GM21381 (cell line): ENCODE measurements at regions not wholly inside any gene's neighbourhood (a gene's known extent, or its start where the extent isn't known, plus 50 kb on each side); places are given as distances from the start of the nearest gene placed in this dataset.
"Not testable (repeated sequence)": the region's sequence is repeated elsewhere in the genome, so short reads cannot be mapped to it uniquely, and the experiment has no call there.

ENCODE experiments used
- ATAC-seq: cut with Tn5 transposase; IDR thresholded peaks from one replicate; pipeline ENCODE4 v1.9.1; 2021; ENCODE audit warnings: mild to moderate bottlenecking, moderate library complexity; ENCODE audit not compliant: unreplicated experiment

DNA sequence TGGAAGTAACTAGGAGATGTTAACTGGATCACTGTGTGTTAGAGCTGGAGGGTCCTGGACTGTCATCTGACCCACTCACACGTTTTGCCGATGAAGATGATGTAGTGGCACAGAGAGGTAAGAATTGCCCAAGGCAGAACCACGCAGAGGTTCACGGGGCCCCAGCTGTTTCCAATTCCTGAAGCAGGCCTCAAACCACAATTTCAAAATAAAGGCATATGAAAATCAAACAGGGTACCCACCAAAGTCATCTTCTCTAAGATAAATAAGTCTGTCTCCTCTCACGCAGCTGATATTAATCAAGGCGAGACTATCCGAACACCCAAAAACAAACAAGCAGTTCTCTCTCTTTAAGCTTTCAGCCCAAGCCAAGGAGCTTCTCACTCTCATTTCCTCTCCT lies 113.3 kb upstream of the JCAD start:
- ATAC-seq = no peak

DNA sequence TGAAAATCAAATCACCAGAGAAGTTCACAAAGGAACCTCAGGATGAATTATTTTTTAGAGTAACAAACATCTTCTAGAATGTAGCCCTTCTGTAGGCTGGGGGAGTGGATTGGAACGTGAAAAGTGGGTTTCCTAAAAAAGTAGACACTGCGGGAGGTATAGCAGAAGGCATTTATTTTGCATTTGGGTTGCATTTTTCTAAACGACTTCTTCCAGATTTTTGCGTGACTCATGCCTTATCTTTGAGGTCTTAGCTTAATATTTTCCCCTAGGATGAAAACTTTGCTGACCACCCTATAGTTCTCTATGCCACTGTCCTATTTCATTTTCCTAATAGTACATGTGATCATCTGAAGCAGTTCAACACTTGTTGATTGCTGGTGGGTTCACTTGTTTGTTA lies 112.7 kb upstream of the JCAD start:
- ATAC-seq = no peak

DNA sequence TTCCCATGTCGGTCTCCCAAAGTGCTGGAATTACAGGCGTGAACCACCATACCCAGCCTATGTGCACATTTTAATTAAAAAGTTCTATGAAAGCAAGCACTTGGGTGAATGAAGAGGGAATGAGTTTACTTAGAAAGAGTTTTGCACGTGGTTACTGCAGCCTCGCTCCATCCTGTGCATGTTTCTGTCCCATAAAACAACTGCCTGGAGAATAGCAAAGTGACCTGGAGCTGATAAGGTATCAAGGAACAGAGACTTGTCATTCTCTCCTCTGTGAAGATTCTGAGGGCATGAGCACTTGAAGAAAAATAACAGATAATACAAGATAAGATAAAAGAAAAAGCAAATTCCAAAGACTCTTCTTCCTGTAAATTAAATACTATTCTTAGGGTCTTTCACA lies 112.2 kb upstream of the JCAD start:
- no peak for ATAC-seq

DNA sequence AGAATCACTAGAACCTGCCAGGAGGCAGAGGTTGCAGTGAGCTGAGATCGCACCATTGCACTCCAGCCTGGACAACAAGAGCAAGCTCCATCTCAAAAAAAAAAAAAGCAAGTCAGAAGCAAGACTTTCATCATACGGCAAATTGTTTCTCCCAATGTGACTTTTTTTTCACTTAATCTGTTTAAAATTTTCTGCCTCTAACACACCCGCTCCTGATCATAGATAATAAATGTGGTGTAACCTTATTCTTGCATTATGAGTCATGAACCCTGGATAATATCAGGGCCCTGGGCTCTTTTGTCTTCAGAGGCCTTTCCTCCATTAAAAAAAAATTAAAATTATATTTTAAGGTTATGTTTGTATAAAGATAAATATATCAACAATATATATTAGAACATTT lies 111.4 kb upstream of the JCAD start:
- ATAC-seq = no peak

DNA sequence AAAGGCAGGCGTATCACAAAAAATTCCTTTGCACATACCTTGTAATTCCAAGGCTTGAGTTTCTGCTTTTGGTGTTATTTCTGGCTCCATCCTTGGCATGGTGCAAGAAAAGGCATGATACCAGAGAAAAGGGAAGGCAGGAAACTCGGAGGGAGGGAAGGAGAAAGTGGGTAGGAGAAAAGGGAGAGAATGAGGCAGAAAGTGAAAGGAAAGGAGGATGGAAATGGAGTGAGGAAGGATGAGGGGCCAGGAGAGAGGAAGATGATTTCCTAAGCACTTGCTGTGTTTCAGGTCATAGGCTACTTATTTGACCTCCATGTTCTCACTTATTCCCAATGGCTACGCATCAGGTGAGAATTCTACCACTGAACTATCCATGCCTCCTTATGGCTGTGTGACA lies 110.8 kb upstream of the JCAD start:
- no peak for ATAC-seq

DNA sequence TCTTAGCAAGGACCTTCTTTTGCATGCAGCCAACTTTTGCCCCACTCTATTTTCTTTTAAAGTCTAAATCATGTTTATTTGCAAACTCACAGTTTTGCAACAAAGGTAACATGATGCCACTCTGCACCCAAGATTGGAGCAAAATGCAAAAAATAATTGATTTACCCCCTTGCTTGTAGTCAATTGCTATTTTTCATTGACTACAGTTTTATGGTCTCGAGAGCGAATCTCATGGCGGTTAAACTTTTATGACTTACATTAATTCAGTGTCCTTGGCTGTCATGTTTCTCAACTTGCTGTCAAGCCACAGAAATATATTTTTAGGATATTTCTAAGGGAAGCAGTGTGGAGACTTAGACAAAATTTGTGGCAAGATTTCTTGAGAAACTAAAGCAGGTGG lies 110.0 kb upstream of the JCAD start:
- no peak for ATAC-seq

DNA sequence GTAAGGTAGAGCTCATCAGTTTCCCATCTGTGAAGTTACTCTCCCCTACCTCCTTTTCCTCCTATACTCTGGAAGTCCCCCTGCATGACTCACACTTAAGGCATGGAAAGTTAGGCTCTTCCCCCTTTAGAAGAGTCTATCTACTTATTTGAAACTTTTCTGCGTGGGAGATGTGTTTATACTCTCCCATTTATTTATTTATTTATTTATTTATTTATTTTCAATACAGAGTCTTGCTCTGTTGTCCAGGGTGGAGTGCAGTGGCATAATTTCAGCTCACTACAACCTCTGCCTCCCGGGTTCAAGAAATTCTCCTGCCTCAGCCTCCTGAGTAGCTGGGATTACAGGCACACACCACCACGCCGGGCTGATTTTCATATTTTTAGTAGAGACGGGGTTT lies 107.5 kb upstream of the JCAD start:
- no peak for ATAC-seq

DNA sequence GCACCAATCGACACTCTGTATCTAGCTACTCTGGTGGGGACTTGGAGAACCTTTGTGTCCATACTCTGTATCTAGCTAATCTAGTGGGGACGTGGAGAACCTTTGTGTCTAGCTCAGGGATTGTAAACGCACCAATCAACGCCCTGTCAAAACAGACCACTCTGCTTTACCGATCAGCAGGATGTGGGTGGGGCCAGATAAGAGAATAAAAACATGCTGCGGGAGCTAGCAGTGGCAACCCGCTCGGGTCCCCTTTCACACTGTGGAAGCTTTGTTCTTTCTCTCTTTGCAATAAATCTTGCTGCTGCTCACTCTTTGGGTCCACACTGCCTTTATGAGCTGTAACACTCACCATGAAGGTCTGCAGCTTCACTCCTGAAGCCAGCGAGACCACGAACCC lies 104.0 kb upstream of the JCAD start:
- not testable (repeated sequence) for ATAC-seq

DNA sequence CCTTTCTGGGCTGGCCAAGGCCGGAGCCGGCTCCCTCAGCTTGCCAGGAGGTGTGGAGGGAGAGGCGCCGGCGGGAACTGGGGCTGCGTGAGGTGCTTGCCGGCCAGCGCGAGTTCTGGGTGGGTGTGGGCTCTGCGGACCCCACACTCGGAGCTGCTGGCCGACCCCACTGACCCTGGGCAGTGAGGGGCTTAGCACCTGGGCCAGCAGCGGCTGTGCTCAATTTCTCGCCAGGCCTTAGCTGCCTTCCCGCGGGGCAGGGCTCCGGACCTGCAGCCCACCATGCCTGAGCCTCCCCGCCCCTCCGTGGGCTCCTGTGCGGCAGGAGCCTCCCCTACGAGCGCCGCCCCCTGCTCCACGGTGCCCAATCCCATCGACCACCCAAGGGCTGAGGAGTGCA lies 103.4 kb upstream of the JCAD start:
- ATAC-seq = not testable (repeated sequence)

DNA sequence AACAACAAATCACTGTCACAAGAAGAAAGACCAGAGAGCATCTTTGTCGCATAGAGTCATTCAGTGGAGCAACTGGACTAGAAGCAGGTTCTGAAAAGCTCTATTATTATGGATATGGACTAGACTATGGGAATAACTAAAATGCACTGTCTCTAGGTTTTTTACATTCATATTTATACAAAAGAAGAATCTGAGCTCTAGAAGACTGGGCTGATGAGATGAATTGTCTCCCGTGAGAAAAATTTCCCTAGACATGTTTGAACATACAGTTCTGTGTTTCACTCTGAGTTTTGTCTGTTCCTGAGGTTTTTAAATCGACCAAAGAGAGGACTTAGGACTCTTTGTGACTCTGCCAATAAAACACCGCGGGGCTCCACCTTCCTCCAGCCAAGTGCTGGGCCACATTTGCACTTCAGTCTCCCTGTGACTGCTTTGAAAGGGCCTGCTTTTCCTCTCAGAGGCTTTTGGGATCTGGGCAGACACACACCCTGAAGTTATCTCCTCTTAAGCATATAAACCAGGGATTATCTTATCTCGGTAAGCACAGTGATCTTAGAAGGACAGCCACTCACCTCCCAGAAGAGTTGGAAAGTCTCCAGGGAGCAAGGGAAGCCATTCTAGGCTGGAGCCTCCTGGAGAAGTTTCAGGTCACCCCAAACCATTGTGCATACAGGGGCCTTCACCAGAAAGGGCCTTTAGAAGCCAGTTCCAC lies 101.0 kb upstream of the JCAD start:
- ATAC-seq = no peak

DNA sequence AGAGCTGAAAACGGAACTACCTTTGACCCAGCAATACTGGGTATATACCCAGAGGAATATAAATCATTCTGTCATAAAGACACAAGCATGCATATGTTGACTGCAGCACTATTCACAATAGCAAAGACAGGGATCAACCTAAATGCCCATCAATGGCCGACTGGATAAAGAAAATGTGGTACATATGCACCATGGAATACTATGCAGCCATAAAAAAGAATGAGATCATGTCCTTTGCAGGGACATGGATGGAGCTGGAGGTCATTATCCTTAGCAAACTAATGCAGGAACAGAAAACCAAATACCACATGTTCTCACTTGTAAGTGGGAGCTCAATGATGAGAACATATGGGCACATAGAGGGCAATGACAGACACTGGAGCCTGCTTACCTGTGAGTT lies 100.2 kb upstream of the JCAD start:
- ATAC-seq = not testable (repeated sequence)

DNA sequence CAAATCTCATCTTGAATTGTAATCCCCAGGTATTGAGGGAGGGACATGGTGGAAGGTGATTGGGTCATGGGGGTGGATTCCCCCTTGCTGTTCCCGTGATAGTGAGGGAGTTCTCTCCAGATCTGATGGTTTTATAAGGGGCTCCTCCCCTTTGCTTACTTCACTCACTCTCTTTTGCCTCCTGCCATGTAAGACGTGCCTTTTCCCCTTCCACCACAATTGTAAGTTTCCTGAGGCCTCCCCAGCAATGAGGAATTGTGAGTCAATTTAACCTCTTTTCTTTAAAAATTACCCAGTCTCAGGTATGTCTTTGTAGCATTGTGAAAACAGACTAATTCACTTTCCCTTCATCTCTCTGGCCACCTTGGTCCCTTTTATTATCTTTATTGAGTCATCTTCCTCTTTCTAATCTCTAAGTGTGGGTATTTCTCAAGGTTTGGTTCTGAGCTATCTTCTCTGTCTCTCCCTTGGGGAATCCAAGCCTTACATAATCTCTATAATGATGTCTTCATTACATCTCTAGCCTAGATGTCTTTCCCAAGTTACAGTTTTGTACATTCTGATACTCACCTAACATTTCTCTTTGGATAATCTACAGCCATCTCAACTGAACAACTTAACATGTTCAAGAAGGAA lies 99.1 kb upstream of the JCAD start:
- ATAC-seq = no peak

DNA sequence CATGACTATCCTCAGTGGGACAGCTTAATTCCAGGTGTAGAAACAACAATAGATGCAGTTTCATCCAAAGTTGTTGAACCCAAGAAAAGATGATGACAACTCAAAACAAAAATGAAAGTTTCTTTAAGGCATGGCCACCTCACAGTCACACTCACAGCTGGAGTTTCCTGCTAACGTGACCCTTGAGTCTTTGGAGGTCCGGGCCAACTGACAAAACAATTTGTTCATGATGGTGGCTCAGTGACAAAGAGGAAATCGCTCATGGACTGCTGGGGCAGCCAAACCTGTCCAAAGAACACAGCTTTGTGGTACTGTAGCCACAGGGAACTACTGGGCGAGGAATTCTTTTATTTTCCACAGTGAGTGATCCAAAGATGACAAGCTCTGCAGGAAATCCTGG lies 96.0 kb upstream of the JCAD start:
- ATAC-seq = no peak

DNA sequence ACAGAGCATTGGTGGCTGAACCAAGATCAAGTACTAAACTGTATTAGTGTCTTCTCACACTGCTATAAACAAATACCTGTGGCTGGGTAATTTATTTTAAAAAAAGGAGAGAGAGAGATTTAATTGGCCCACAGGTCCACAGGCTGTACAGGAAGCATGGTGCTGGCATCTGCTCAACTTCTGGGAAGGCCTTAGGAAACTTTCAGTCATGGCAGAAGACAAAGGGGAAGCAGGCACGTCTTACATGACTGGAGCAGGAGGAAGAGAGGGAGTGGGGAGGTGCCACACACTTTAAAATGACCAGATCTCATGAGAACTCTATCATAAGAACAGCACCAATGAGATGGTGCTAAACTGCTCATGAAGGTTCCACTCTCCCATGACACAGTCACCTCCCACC lies 95.2 kb upstream of the JCAD start:
- ATAC-seq = no peak

DNA sequence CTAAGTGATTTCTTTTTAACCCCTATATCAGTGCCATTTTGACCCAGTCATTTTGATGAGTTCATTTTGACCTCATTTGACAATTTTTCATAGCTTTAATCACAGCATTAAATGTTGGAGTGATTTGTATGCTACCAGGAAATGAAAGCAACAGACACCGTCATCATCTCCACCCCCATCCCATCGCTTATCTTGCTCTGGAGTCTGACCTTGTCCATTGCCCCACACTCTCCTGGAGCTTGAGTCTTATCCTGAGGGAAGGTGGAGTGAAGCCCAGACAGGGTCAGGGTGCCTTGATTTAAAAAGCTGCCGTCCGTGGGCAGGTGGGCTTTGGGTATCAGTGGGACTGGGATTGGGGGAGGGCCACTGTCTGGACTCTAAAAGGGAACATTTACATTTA lies 94.7 kb upstream of the JCAD start:
- no peak for ATAC-seq

DNA sequence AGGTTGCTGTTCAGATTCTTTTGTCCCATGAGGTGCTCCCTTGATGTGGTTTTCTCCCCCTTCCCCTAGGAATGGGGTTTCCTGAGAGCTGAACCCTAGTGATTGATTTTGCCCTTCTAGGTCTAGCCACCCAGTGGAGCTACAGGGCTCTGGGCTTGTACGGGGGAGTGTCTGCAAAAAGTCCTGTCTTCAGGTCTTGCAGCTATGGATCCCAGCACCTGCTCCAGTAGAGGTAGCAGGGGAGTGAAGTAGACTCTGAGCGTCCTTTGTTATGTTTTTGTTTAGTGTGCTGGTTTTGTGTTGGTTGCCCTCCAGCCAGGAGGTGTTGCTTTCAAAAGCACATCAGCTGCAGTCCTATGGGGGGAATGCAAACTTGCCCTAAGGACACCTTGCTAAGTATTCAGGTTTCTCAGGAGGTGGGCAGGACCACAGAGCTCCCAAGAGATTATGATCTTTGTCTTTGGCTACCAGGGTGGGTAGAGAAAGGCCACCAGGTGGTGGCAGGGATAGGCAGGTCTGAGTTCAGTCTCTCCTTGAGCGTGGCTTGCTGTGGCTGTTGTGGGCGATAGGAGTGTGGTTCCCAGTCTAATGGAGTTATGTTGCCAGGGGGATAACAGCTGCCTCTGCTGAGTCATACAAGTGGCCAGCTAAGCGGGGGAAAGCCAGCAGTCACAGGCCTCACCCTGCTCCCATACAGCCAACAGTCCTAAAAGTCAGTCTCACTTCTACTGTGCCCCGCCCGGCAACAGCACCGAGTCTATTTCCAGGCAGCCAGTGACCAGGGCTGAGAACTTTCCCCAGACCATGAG lies 92.4 kb upstream of the JCAD start:
- ATAC-seq = no peak

DNA sequence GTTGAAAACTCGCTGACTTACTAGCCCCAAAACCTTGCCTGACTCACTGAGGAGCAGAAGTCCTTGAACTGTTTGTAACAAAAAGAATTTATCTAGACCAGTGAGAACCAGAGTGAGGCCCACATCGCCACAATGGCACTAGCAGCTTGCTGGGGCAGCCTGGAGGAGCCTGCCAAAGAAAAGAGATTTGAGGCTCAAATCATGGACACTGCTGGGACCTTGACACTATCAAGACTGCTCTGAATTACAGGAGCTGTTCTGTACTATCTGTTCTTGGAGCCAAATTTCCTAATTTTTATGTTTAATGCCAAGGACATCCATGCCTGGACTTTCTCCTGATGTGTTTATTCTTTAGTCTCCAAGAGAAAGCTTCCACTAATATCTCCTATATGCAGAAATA lies 82.0 kb upstream of the JCAD start:
- no peak for ATAC-seq

DNA sequence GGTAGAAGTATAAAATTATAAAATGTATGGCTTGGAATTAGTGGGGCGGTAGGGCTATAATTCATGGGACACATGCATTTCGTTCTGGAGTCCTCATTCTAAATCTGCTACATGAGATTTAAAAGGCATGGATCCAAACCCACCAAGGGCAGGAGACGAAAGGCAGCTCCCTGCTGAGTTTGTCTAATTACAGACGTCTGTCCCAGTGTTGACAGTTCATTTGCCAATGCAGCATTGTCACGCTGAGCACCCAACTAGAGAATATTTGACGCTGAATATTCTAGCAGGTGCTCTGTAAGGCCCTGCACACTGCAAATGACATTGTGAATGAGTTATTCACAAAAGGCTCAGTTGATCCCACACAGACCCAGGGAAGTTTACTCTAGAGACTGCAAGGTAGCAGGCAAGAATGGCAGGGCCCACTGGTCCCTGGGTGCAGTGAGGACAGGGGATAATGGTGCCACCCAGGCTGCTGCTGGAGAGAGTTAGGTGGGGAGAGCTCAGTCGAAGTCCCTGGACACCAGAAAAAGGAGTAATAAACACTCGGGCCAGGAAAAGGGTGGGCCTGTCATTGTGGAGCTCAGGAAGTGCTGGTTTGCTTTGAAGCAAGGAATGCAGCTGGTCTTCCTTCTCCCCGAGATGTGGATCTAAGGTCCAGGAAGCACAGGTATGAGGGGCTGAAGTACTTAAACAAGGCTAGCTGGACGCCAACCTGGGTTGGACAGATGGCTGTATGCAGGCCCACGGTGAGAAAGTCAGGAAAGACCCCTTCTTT lies 75.0 kb upstream of the JCAD start:
- no peak for ATAC-seq

DNA sequence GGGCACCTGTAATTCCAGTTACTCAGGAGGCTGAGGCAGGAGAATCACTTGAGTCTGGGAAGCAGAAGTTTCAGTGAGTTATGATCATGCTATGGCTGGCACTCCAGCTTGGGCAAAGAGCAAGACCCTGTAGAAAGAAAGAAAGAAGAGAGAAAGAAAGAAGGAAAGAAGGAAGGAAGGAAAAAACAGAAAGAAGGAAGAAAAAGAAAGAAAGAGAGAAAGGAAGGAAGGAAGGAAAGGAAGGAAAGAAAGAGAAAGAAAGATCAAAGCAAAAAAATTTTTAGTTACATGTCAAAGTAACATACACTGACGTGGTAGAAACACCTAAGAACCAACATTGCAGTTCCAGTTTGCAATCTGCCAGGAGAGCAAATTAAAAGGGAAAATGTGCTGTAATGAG lies 73.8 kb upstream of the JCAD start:
- ATAC-seq = no peak

DNA sequence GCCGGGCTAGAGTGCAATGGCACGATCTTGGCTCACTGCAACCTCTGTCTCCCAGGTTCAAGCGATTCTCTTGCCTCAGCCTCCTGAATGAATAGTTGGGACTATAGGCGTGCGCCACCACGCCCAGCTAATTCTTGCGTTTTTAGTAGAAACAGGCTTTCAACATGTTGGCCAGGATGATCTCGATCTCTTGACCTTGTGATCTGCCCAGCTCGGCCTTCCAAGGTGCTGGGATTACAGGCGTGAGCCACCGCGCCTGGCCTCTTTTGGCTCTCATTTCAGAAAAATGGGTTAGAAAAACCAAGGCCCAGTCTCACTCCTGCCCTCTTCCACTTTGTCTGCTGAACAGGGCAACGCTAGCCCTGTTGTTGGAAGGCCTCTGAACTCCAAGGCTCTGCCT lies 72.0 kb upstream of the JCAD start:
- not testable (repeated sequence) for ATAC-seq

DNA sequence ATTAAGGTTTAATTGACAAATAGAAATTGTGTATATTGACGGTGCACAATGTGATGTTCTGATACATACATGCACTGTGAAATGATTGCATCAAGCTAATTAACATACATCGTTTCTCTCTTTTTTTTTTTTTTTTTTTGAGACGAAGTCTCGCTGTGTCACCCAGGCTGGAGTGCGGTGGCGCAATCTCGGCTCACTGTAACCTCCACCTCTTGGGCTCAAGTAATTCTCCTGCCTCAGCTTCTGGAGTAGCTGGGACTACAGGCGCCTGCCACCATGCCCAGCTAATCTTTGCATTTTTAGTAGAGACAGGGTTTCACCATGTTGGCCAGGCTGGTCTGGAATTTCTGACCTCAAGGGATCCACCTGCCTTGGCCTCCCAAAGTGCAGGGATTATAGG lies 69.9 kb upstream of the JCAD start:
- not testable (repeated sequence) for ATAC-seq
